ENCODE measurements at regions not wholly inside any gene's neighbourhood (a gene's known extent, or its start where the extent isn't known, plus 50 kb on each side); places are given as distances from the start of the nearest gene placed in this dataset.
"Not testable (repeated sequence)": the region's sequence is repeated elsewhere in the genome, so short reads cannot be mapped to it uniquely, and the experiment has no call there.

- no peak for DNase-seq
Measured at GRCh38 chr11:38700111-38700510, 2102.1 kb upstream of the RAG2 start.

- DNase-seq: no peak
Measured at GRCh38 chr11:38693306-38693705, 2095.3 kb upstream of the RAG2 start.

- not testable (repeated sequence) for DNase-seq
Measured at GRCh38 chr11:38690211-38690610, 2092.2 kb upstream of the RAG2 start.

- DNase-seq: no peak
Measured at GRCh38 chr11:38687008-38687407, 2089.0 kb upstream of the RAG2 start.

DNA sequence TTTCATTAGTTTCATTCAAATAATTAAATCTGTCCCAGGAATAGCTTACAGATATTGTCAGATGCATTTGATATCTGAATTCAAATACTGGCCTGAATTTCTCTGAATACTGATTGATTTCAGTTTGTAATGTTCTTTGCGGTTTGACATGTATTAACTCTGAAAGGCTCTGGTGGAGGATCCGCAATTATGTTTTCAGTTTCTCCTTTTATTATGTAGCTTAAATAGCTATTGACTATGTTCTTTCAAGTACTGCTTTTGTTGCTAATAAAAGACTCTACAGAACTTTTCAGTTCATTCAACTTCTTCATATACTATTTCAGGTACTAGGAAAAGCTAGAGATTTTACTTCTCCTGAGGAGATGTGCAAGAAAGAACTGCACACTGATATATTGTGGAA is 2085.4 kb upstream of the RAG2 start:
- DNase-seq: no peak

GRCh38 chr11:38680746-38681145 is 2082.7 kb upstream of the RAG2 start:
- no peak for DNase-seq

DNA sequence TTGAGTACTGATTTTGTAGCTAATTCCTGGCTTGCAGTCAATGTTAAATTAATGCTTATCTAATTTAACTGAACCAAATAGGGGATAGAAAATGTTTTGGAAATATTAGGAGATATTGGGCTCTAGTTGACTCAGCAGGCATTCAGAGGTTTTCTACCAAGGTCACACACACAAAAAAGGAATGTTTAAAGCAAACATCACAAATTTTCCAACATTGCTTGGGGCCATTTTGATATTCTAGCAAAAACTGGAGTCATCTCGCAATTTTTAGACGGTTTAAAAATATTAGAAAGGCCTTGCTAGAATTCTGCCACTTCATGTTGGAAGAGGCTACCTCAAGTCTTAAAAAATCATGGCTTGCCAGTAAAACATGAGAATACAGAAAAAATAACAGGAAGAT is 2082.1 kb upstream of the RAG2 start:
- DNase-seq: no peak

DNA sequence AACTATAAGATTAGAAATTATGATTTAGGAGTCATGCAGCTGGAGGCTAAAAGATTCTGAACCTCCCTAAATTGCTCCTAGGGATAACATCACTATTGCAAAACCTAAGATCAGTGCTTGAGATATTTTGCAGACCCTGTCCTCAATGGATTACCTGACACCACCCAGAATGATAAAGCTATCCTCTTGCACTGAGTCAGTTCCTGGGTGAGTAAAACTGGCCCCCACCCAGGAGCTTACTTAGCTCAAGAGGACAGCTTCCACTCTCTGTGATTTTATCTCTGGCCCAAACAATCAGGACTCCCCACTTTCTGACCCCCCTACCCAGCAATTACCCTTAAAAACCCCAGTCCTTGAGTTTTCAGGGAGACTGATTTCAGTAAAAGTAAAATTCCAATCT is 2074.4 kb upstream of the RAG2 start:
- DNase-seq: no peak

DNA sequence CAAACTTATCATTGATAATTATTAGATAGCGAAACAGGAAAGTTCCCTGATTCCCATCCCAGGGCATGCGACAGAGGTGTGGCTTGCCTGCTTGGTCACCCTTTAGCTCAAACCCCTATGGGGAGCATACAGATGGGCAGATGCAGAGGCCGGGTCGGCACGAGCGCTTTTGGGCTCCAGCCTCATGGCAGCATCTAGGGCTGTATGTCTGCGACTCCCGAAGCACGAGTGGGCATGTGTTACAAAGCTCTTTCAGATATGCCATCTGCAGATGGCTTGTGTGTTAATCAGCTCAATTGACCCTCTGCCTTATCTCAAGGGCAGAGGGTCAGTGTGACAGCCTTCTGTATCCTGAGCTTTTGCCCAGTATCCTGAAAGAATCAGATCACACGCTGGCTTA is 2069.3 kb upstream of the RAG2 start:
- no peak for DNase-seq

DNA sequence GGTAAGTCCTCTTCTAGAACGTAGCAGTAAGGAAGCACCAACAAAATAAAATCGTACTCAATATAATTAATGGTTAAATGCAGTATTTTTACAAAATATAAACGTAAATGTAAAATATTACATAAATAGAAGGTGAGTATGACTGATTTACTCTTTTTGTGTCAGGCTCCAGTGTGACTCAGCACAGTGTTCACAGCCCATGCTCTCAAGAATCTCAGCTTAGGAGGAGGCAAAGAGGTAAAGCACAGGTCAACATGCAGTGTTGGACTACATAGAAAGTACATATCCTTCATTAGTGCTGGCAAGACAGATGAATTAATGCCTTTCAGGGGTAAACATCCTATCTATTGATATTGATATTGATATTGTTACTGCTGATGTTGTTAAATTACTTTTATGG is 2050.6 kb upstream of the RAG2 start:
- no peak for DNase-seq

GRCh38 chr11:38646382-38646781 is 2048.3 kb upstream of the RAG2 start:
- DNase-seq: no peak

DNA sequence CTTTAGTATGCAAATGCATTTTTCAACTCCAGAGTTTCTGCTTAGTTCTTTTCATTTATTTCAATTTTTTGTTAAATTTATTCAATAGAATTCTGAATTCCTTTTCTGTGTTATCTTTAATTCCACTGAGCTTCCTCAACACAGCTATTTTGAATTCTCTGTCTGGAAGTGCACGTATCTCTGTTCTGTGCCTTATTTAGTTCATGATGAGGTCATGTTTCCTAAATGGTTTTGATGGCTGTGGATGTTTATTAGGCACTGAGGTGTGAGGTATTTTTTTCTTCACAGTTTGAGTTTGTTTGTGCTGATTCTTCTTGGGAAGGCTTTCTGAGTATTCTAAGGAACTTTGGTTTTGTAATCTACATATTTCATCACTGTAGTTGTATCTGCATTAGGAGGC is 2042.8 kb upstream of the RAG2 start:
- DNase-seq: no peak

- DNase-seq: no peak
Measured at GRCh38 chr11:38612701-38613100, 2014.7 kb upstream of the RAG2 start.

- DNase-seq: not testable (repeated sequence)
Measured at GRCh38 chr11:38601371-38601770, 2003.3 kb upstream of the RAG2 start.

DNA sequence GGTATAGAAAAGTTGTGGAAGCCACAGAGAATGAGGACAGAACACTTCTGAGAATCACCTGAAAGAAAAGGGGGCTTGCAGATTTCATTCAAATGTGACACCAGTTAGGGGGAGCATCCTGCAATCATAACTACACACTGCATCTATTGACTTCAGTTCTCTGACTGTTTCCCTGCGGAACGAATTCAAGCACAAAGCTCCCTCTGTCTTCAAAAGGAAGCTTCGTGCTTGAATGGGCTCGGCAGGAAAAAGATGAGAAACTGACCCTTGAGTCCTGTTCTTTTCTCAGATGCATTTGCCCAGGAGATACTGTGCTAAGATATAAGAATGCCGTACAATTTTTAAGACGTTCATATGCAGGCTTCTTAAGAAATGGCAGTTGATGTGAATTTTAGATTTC is 2000.4 kb upstream of the RAG2 start:
- DNase-seq: no peak

DNA sequence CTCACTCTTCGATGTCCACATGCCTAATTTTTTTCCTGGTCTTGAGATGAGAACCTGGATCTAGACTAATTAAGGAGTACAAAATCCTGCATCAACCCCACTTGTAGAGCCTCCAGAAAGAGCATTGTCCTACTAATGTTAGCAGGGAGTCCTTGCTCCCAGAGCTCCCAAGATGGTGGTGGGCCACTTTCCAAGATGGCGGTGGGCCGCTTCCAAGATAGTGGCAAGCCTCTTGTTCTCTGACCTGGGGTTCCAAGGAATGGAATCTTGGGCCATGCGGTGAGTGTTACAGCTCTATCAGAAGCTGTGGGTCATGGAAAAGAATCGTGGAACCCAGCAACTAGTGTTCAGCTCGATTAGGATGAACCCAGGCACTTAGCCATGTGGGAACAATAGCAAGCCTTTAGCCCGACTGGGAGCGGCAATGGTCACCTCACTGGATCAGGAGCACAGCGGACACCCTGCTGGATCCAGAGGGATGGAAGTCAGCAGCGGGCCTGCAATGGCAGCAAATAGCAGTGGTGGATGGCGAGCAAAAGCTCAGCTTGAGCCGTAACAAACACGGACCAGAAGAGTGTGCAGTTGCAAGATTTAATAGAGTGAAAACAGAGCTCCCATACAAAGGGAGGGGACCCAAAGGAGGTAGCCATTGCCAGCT is 1997.5 kb upstream of the RAG2 start:
- DNase-seq: not testable (repeated sequence)

- no peak for DNase-seq
Measured at GRCh38 chr11:38594895-38595294, 1996.9 kb upstream of the RAG2 start.

DNA sequence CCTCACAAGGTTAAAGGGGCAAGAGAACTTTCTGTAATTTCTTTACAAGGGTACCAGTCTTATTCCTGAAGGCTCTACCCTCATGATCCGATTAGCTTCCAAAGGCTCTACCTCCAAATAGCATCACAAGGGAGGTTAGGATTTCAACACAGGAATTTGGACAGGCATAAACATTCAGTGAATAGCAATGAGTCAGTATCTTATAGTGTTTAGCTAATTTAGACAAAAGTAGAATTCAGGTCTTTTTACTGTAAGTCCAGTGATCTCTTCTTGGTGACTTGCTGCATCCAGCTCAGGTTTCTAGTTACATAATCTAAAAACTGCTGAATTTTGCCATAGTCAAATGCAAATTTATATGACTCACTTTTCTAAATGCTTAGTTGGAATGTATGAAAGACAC is 1995.6 kb upstream of the RAG2 start:
- DNase-seq: no peak

DNA sequence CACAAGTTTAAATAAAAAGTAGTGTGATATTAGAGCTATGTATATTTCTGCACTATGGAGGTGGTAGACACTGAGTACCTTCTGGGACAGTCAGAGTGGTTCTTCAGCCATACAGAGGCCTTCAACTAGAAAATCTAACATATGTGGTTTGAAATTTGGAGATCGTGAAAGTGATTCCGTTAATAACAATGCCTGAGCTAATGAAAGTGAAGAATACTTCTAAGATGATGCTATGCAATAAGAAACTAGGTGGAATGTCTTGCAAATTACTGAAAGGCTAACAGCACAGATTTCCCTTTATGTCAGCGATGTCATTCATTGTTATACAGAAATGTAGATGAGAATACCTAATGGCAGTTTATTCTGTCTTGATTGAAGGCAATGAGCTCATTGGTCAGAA is 1984.7 kb upstream of the RAG2 start:
- DNase-seq: no peak

- no peak for DNase-seq
Measured at GRCh38 chr11:38582151-38582550, 1984.1 kb upstream of the RAG2 start.

GRCh38 chr11:38577769-38578168 is 1979.7 kb upstream of the RAG2 start:
- no peak for DNase-seq

- no peak for DNase-seq
Measured at GRCh38 chr11:38562562-38562961, 1964.5 kb upstream of the RAG2 start.

DNA sequence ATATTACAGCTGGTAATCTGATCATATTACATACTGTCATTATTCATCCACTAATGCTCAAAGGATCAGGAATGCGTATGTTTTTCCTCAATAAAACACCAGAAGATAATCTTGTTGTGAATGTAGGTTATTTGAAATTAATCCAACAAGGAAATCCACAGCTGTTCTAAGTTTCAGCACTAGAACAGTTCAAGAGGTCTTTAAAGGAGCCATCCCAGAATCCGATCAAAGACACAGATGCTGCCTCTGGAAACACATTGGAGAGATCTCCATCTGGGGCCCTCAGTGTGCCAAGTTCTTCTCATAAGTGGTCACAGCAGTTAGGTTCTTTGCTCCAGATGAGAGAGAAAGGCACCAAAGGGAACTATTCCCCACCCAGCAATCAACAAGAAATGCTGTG is 1955.1 kb upstream of the RAG2 start:
- DNase-seq: no peak

DNA sequence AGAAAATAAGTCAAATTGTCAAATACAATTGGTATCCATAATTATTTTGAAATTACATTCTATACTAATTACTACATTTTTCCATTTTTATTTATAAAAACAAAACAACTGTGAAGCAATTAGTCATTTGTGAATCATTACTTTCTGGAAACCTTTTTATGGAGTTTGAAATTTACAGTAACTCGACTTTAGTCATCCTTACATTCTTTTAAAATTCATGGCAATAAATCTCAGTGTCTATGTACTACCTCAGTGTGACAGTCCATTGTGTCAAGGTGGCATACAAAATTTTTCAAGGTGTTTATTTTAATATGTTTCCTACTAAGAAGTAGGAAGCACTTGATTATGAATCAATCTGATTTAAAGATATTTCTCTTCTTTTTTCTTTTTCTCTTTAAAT is 1949.4 kb upstream of the RAG2 start:
- DNase-seq: no peak

GRCh38 chr11:38543986-38544385 is 1946.0 kb upstream of the RAG2 start:
- no peak for DNase-seq

- no peak for DNase-seq
Measured at GRCh38 chr11:38543311-38543710, 1945.3 kb upstream of the RAG2 start.
